Lung (tissue), 11 donors: ENCODE measurements at regions not wholly inside any gene's neighbourhood (a gene's known extent, or its start where the extent isn't known, plus 50 kb on each side); places are given as distances from the start of the nearest gene placed in this dataset.
A peak's percentile ranks its signal among the peaks of the same experiment; 100 is the strongest.

ENCODE experiments used
- ATAC-seq: fragments of 200-7000 bp; cut with Tn5 transposase; one replicate; pipeline ENCODE4 v1.9.1; 2020; ENCODE audit warnings: moderate number of reproducible peaks; ENCODE audit not compliant: insufficient read depth, low FRiP score
- DNase-seq, 3 donors: peaks; one replicate each; pipeline ENCODE4 v3.0.0-alpha.2; 2013 to 2017
- H3K27ac ChIP-seq, 2 donors: one replicate each; pipeline ENCODE4 v1.5.1; 2013; ENCODE audit warnings: mild to moderate bottlenecking in 2 of 2, moderate library complexity in 2 of 2, control low read depth in 1 of 2, inconsistent platforms in 1 of 2, low read depth in 1 of 2, low read length in 1 of 2
- H3K27me3 ChIP-seq, 3 donors: one replicate each; pipeline ENCODE4 v1.5.1; 2013; ENCODE audit warnings: low read length in 2 of 3; ENCODE audit not compliant: control insufficient read depth in 3 of 3, insufficient read depth in 3 of 3
- H3K36me3 ChIP-seq, 4 donors: one replicate each; pipeline ENCODE4 v1.5.1; 2013; ENCODE audit warnings: low read length in 4 of 4, mild to moderate bottlenecking in 1 of 4, moderate library complexity in 1 of 4; ENCODE audit not compliant: control insufficient read depth in 4 of 4, insufficient read depth in 4 of 4
- H3K4me1 ChIP-seq, 5 donors: one replicate each; pipeline ENCODE4 v1.5.1; 2013; ENCODE audit warnings: low read length in 5 of 5, mild to moderate bottlenecking in 2 of 5, moderate library complexity in 1 of 5; ENCODE audit not compliant: control insufficient read depth in 5 of 5, insufficient read depth in 5 of 5
- H3K4me3 ChIP-seq: one replicate; pipeline ENCODE4 v1.5.1; 2013; ENCODE audit warnings: mild to moderate bottlenecking, control low read depth, moderate library complexity
- H3K9ac ChIP-seq, 2 donors: one replicate each; pipeline ENCODE4 v1.5.1; 2013; ENCODE audit warnings: low read length in 2 of 2, control low read depth in 1 of 2; ENCODE audit not compliant: insufficient read depth in 1 of 2
- H3K9me3 ChIP-seq, 4 donors: one replicate each; pipeline ENCODE4 v1.5.1; 2013; ENCODE audit warnings: low read length in 3 of 4, mild to moderate bottlenecking in 1 of 4, moderate library complexity in 1 of 4; ENCODE audit not compliant: control insufficient read depth in 4 of 4, insufficient read depth in 3 of 4
- WGBS, 2 donors: extraction: QIAGEN DNeasy Blood & Tissue Kit; methylation state at CpG; one replicate each; pipeline ENCODE4 v1.1.7; 2013; 5-methylcytosine and 5-hydroxymethylcytosine counted together
- TF ChIP-seq, protein P1 (sequence below): IDR thresholded peaks from 2 replicates; pipeline ENCODE4 v1.5.1; 2012; ENCODE audit warnings: mild to moderate bottlenecking; ENCODE audit errors: control extremely low read depth, extremely low read depth
- donor health status: control.
- donor health status: control.
- donor health status: Bipolar disorder and iron deficiency.
- donor health status: healthy.
- donor health status: DM: yes; HTN: yes; CAD: no.

DNA sequence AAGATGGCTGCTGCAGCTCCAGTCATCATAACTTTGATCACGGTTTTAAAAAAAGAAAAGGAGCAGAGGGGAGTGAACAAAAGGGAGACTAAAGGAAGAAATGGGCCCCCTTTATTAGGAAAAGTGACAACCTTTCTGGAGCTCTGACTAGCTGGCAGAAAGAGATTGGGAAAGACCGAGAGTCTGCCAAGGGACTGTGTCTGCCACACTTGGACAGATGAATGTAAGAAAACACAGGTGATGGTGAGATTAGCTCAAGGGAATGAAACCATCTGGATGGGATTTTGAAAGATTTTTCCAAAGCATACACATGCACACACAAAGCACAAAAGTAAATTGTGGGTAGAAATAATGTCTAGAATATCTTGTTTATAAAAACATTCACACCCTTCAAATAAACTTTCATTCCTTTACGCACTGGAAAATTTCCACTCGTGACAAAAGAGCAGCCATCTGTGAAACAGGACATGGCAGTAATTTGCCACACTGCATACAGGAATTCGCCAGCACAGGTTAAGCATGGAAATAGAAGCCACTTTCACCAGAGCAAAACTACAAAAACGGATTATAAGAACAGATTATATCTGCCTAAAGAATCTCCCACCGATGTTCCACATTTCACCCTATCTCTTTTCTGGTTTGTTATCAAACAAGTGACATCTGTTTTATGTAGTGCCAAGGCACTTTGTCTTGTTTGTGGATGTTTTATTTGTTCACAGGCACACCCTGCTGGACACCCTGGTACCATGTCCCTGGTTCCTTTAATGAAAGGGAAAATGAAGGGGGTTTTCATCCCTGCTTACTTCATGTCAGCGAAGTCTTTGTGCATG lies 819.5 kb downstream of the DIAPH3 start:
- Histone ChIP-seq H3K36me3 (no peaks in the 10 kb centered on the region), H3K27ac (no peak overlapping the region), H3K4me1 (peaks cover 0 to 32% (median 7%) of the 10 kb centered on the region in 5 donors), H3K9ac (no peak overlapping the region), H3K9me3 (no peaks in the 10 kb centered on the region), H3K27me3 (no peaks in the 10 kb centered on the region), H3K4me3 (no peak overlapping the region)
- TF ChIP-seq, protein P1, sequence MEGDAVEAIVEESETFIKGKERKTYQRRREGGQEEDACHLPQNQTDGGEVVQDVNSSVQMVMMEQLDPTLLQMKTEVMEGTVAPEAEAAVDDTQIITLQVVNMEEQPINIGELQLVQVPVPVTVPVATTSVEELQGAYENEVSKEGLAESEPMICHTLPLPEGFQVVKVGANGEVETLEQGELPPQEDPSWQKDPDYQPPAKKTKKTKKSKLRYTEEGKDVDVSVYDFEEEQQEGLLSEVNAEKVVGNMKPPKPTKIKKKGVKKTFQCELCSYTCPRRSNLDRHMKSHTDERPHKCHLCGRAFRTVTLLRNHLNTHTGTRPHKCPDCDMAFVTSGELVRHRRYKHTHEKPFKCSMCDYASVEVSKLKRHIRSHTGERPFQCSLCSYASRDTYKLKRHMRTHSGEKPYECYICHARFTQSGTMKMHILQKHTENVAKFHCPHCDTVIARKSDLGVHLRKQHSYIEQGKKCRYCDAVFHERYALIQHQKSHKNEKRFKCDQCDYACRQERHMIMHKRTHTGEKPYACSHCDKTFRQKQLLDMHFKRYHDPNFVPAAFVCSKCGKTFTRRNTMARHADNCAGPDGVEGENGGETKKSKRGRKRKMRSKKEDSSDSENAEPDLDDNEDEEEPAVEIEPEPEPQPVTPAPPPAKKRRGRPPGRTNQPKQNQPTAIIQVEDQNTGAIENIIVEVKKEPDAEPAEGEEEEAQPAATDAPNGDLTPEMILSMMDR: no peak
- no peak for ATAC-seq
- DNase-seq: no peak
- 67 to 80% methylated on average over 8 of the region's 8 CpGs for whole genome bisulfite sequencing, 2 donors

DNA sequence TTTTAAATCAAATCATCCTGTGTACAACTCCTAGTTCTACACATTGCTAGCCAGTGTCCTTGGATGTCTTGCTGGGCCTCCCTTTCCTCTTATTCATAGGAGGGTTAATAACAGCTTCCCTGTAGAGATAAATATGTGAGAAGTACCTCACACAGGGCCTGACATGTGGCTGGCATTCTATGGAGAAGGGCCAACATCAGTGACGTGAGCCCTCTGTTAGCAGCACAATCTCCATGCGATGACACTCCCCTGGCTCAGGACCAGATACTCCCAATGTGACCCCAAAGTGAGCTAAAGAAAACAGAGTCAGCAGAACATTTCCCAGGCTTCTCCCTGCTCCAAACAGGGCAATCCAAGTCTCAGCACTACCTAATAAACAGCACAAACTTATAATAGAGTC lies 818.4 kb downstream of the DIAPH3 start:
- H3K27me3 ChIP-seq: no peaks in the 10 kb centered on the region
- ATAC-seq (no peak), DNase-seq (peak; percentile 64 to 81 (median 76))
- H3K4me1 ChIP-seq: peaks cover 0 to 30% (median 7%) of the 10 kb centered on the region in 5 donors
- no peak overlapping the region for H3K9ac ChIP-seq
- 39 to 56% methylated on average over 2 of the region's 2 CpGs for WGBS, 2 donors
- H3K4me3 ChIP-seq: no peak overlapping the region
- H3K27ac ChIP-seq: peak overlapping the region; percentile 36 to 45
- TF ChIP-seq, protein P1: no peak
- H3K9me3 ChIP-seq: no peaks in the 10 kb centered on the region
- no peaks in the 10 kb centered on the region for H3K36me3 ChIP-seq

DNA sequence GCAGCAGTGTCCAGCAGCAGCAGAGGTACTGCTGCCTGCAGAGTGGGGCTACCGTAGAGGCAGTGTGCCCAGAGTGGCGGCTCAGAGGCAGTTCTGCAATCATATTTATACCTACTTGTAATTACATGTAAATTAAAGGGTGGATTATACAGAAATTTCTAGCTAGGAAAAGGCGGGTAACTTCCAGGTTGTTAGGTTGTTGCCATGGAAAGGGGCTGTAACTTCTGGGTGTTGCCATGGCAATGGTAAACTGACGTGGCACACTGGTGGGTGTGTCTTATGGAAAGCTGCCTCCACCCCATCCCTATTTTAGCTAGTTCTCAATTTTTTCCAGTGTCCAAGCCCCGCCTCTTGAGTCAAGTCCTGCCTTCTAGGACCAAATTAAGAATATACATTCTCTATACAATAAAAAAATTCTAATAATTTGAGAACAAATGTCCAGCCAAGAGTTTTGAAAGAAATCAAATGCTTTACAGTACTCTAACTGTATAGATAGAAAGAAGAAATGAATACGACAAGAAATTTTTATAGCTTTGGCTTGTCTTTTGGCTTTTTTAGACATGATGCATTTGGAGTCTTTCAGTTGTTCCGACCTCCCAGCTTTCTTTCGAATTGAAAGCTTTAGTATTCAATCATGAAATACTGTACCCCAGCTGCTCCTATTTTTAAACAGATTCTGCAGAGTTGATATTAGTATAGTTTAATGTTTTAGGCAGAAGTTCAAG lies 816.6 kb downstream of the DIAPH3 start:
- WGBS, 2 donors: 69 to 74% methylated on average over 7 to 8 of the region's 8 CpGs
- Histone ChIP-seq H3K4me1 (peaks cover 0 to 23% (median 7%) of the 10 kb centered on the region in 5 donors), H3K36me3 (no peaks in the 10 kb centered on the region), H3K9me3 (no peaks in the 10 kb centered on the region), H3K4me3 (no peak overlapping the region), H3K9ac (no peak overlapping the region), H3K27ac (no peak overlapping the region), H3K27me3 (no peaks in the 10 kb centered on the region)
- ATAC-seq (no peak), DNase-seq (peak; percentile 69 to 87 (median 75))
- TF ChIP-seq, protein P1: no peak
